H1 (cell line): ENCODE measurements at regions not wholly inside any gene's neighbourhood (a gene's known extent, or its start where the extent isn't known, plus 50 kb on each side); places are given as distances from the start of the nearest gene placed in this dataset.

ENCODE experiments used
- CTCF ChIA-PET: fragments of 300-600 bp; sonication (Branson Sonifier 250); formaldehyde crosslinking; loops from one replicate; lab custom pipeline; 2021; ENCODE audit not compliant: partially characterized antibody; lab: Charles Lee
- POLR2A ChIA-PET: fragments of 300-600 bp; sonication (Branson Sonifier 250); formaldehyde crosslinking; loops from one replicate; lab custom pipeline; 2021; ENCODE audit warnings: inconsistent platforms; ENCODE audit not compliant: partially characterized antibody; lab: Charles Lee
- DNase-seq, 2 experiments: peaks; one replicate each; pipeline versions ENCODE4 v3.0.0 to v3.0.0-alpha.2; 2010 to 2022; ENCODE audit warnings: low spot score in 2 of 2, low read depth in 1 of 2, mixed read lengths in 1 of 2
- FAIRE-seq: peaks from 2 replicates; lab custom pipeline; 2011; peaks lifted over from hg19 to GRCh38; lab: Jason Lieb, UNC
- H2AFZ ChIP-seq: 2 replicates; pipeline ENCODE4 v1.8.1; 2012; ENCODE audit warnings: low read length, inconsistent platforms
- H2AK5ac ChIP-seq: 2 replicates; pipeline ENCODE4 v1.6.1; 2013; ENCODE audit warnings: low read depth, low read length
- H2BK120ac ChIP-seq: replicated peaks from 2 replicates; pipeline ENCODE3; 2013; ENCODE audit warnings: low read depth, low read length, inconsistent platforms
- H2BK12ac ChIP-seq: 2 replicates; pipeline ENCODE4 v1.6.1; 2013; ENCODE audit warnings: low read depth, low read length
- H2BK15ac ChIP-seq: 2 replicates; pipeline ENCODE4 v1.6.1; 2013; ENCODE audit warnings: low read length
- H2BK20ac ChIP-seq: 2 replicates; pipeline ENCODE4 v1.6.1; 2013; ENCODE audit warnings: low read length
- H2BK5ac ChIP-seq: 2 replicates; pipeline ENCODE4 v1.6.1; 2013; ENCODE audit warnings: low read depth, low read length
- H3K14ac ChIP-seq: 2 replicates; pipeline ENCODE4 v1.6.1; 2013; ENCODE audit warnings: inconsistent platforms; ENCODE audit not compliant: insufficient read length
- H3K18ac ChIP-seq: 2 replicates; pipeline ENCODE4 v1.6.1; 2013; ENCODE audit warnings: low read length; ENCODE audit errors: extremely low read depth
- H3K23ac ChIP-seq: 2 replicates; pipeline ENCODE4 v1.6.1; 2013; ENCODE audit warnings: inconsistent platforms; ENCODE audit not compliant: insufficient read length
- H3K23me2 ChIP-seq: 2 replicates; pipeline ENCODE4 v1.6.1; 2013; ENCODE audit warnings: low read depth, low read length
- H3K27ac ChIP-seq: 2 replicates; pipeline ENCODE4 v1.6.1; 2011; ENCODE audit warnings: low read depth, low read length, inconsistent platforms
- H3K27me3 ChIP-seq, 4 experiments: replicated peaks in 1 of 4; 1 replicate in 1 of 4; 2 replicates in 3 of 4; pipeline versions ENCODE4 v1.6.1 to v1.8.1; 2011 to 2013; ENCODE audit warnings: low read length in 3 of 4, mild to moderate bottlenecking in 3 of 4, inconsistent platforms in 2 of 4, mixed read lengths in 2 of 4, moderate library complexity in 1 of 4; ENCODE audit not compliant: control insufficient read depth in 3 of 4, insufficient read depth in 3 of 4; ENCODE audit errors: extremely low read depth in 1 of 4
- H3K36me3 ChIP-seq, 4 experiments: 2 replicates each; pipeline versions ENCODE4 v1.6.1 to v1.8.1; 2011 to 2013; ENCODE audit warnings: mild to moderate bottlenecking in 4 of 4, low read length in 3 of 4, moderate library complexity in 2 of 4, control low read depth in 1 of 4, inconsistent platforms in 1 of 4; ENCODE audit not compliant: insufficient read depth in 4 of 4, control insufficient read depth in 2 of 4
- H3K4ac ChIP-seq: replicated peaks from 2 replicates; pipeline ENCODE3; 2013; ENCODE audit warnings: low read length, low read depth, mixed read lengths, inconsistent platforms; ENCODE audit not compliant: insufficient read length
- H3K4me1 ChIP-seq, 4 experiments: replicated peaks in 1 of 4; 1 replicate in 1 of 4; 2 replicates in 3 of 4; pipeline versions ENCODE4 v1.6.1 to v1.8.1; 2011 to 2013; ENCODE audit warnings: low read length in 3 of 4, inconsistent platforms in 2 of 4, mixed read lengths in 1 of 4; ENCODE audit not compliant: insufficient read depth in 4 of 4, control insufficient read depth in 3 of 4
- H3K4me2 ChIP-seq, 2 experiments: 2 replicates each; pipeline versions ENCODE4 v1.6.1 to v1.8.1; 2011 to 2013; ENCODE audit warnings: low read depth in 2 of 2, low read length in 2 of 2, control low read depth in 1 of 2, inconsistent platforms in 1 of 2, mild to moderate bottlenecking in 1 of 2; ENCODE audit not compliant: insufficient read depth in 1 of 2
- H3K4me3 ChIP-seq, 4 experiments: fragments of 200-600, 300-600 bp in 1 of 4; sonication (generic), shearing (Covaris generic), sonication (Bioruptor Twin) in 1 of 4; 2 replicates each; pipeline versions ENCODE4 v1.5.1 to v1.8.1; 2011 to 2016; ENCODE audit warnings: low read length in 4 of 4, low read depth in 3 of 4, control low read depth in 2 of 4, inconsistent platforms in 2 of 4, mild to moderate bottlenecking in 2 of 4, mixed read lengths in 1 of 4, moderate library complexity in 1 of 4; ENCODE audit not compliant: insufficient read depth in 2 of 4; ENCODE audit errors: extremely low read depth in 1 of 4
- H3K56ac ChIP-seq: replicated peaks from 2 replicates; pipeline ENCODE3; 2013; ENCODE audit warnings: low read depth, mild to moderate bottlenecking, mixed read lengths, low read length, inconsistent platforms; ENCODE audit not compliant: insufficient read length
- H3K79me1 ChIP-seq: 2 replicates; pipeline ENCODE4 v1.6.1; 2013; ENCODE audit warnings: low read depth, low read length, control low read depth
- H3K79me2 ChIP-seq, 2 experiments: 2 replicates each; pipeline versions ENCODE4 v1.6.1 to v1.8.1; 2012 to 2013; ENCODE audit warnings: low read length in 2 of 2, mild to moderate bottlenecking in 2 of 2, inconsistent platforms in 1 of 2; ENCODE audit not compliant: insufficient read depth in 2 of 2, control insufficient read depth in 1 of 2
- H3K9ac ChIP-seq, 4 experiments: replicated peaks in 1 of 4; 1 replicate in 1 of 4; 2 replicates in 3 of 4; pipeline versions ENCODE4 v1.6.1 to v1.8.1; 2011 to 2013; ENCODE audit warnings: low read depth in 3 of 4, low read length in 3 of 4, control low read depth in 2 of 4, mild to moderate bottlenecking in 2 of 4, moderate library complexity in 2 of 4, inconsistent platforms in 1 of 4; ENCODE audit errors: extremely low read depth in 1 of 4
- H3K9me3 ChIP-seq, 2 experiments: 2 replicates each; pipeline versions ENCODE4 v1.6.1 to v1.8.1; 2012 to 2013; ENCODE audit warnings: mild to moderate bottlenecking in 2 of 2, moderate library complexity in 2 of 2, control low read depth in 1 of 2, inconsistent platforms in 1 of 2, low read depth in 1 of 2, low read length in 1 of 2, mixed read lengths in 1 of 2; ENCODE audit not compliant: insufficient read depth in 2 of 2
- H4K20me1 ChIP-seq, 2 experiments: replicated peaks in 1 of 2; 2 replicates each; pipeline versions ENCODE3 to v1.8.1; 2011 to 2013; ENCODE audit warnings: inconsistent platforms in 2 of 2, low read length in 2 of 2, mild to moderate bottlenecking in 1 of 2; ENCODE audit not compliant: insufficient read depth in 2 of 2, control insufficient read depth in 1 of 2
- H4K5ac ChIP-seq: 2 replicates; pipeline ENCODE4 v1.6.1; 2013; ENCODE audit warnings: low read length, low read depth, mixed read lengths, inconsistent platforms; ENCODE audit not compliant: insufficient read length
- H4K8ac ChIP-seq: 2 replicates; pipeline ENCODE4 v1.8.0; 2013; ENCODE audit warnings: mild to moderate bottlenecking, moderate library complexity, low read length, inconsistent platforms; ENCODE audit not compliant: insufficient read depth; ENCODE audit errors: extremely low read depth
- H4K91ac ChIP-seq: replicated peaks from 2 replicates; pipeline ENCODE3; 2013; ENCODE audit warnings: low read length, mixed read lengths, inconsistent platforms; ENCODE audit not compliant: insufficient read length
- ASH2L ChIP-seq: fragments of 200-600, 300-600 bp; sonication (generic); IDR thresholded peaks from one replicate; pipeline ENCODE4 v1.7.1; 2017; ENCODE audit warnings: low read length
- BACH1 ChIP-seq: IDR thresholded peaks from 2 replicates; pipeline ENCODE4 v1.6.1; 2012; ENCODE audit warnings: low read length, improper control_type of control experiment
- CEBPB ChIP-seq: IDR thresholded peaks from 2 replicates; pipeline ENCODE4 v1.6.1; 2012; ENCODE audit warnings: low read depth, low read length
- E2F6 ChIP-seq: IDR thresholded peaks from 2 replicates; pipeline ENCODE4 v1.6.1; 2012; ENCODE audit warnings: inconsistent platforms
- GTF2F1 ChIP-seq: IDR thresholded peaks from 2 replicates; pipeline ENCODE4 v1.6.1; 2012; ENCODE audit warnings: low read depth, low read length, improper control_type of control experiment, borderline replicate concordance
- KDM4A ChIP-seq: IDR thresholded peaks from one replicate; pipeline ENCODE4 v1.7.1; 2012; ENCODE audit warnings: low read depth, mild to moderate bottlenecking, moderate library complexity, low read length, inconsistent platforms; ENCODE audit not compliant: severe bottlenecking
- KDM5A ChIP-seq: fragments of 200-600 bp; IDR thresholded peaks from 2 replicates; pipeline ENCODE4 v1.7.1; 2012; ENCODE audit warnings: mild to moderate bottlenecking, low read length, inconsistent platforms, mixed read lengths
- MAFK ChIP-seq: IDR thresholded peaks from 2 replicates; pipeline ENCODE4 v1.6.1; 2012; ENCODE audit warnings: low read depth, mild to moderate bottlenecking, improper control_type of control experiment, low read length
- POLR2A ChIP-seq, 2 experiments: IDR thresholded peaks; 1 replicate in 1 of 2; 2 replicates in 1 of 2; pipeline ENCODE4 v1.6.1; 2011; ENCODE audit warnings: low read depth in 2 of 2, low read length in 2 of 2, mild to moderate bottlenecking in 2 of 2; ENCODE audit errors: control extremely low read depth in 1 of 2
- SAP30 ChIP-seq: fragments of 300-600 bp; sonication (generic); IDR thresholded peaks from 2 replicates; pipeline ENCODE4 v1.7.1; 2012; ENCODE audit warnings: low read length, moderate library complexity, mild to moderate bottlenecking, inconsistent platforms; ENCODE audit not compliant: insufficient read depth, insufficient replicate concordance
- SP1 ChIP-seq: IDR thresholded peaks from 2 replicates; pipeline ENCODE4 v1.6.1; 2011; ENCODE audit warnings: low read depth, low read length
- TAF7 ChIP-seq: optimal IDR thresholded peaks from 2 replicates; pipeline ENCODE3; 2011; ENCODE audit warnings: low read depth, mild to moderate bottlenecking, inconsistent platforms, low read length, moderate library complexity, borderline replicate concordance
- TCF12 ChIP-seq: IDR thresholded peaks from 2 replicates; pipeline ENCODE4 v1.6.1; 2011; ENCODE audit warnings: low read depth, mild to moderate bottlenecking, low read length
- TEAD4 ChIP-seq: IDR thresholded peaks from 2 replicates; pipeline ENCODE4 v1.6.1; 2012; ENCODE audit warnings: low read depth, low read length, inconsistent platforms, mixed read lengths
- YY1 ChIP-seq: IDR thresholded peaks from 2 replicates; pipeline ENCODE4 v1.6.1; 2011; ENCODE audit warnings: low read depth, mild to moderate bottlenecking, low read length
- ZNF274 ChIP-seq: IDR thresholded peaks from 2 replicates; pipeline ENCODE4 v1.7.0; 2012; ENCODE audit warnings: low read length, borderline replicate concordance; ENCODE audit errors: extremely low read depth
- WGBS, 2 experiments: shearing (Covaris generic) in 1 of 2; methylation state at CpG; one replicate each; pipeline versions ENCODE4 v1.1.6 to v1.1.7; 2013 to 2015; ENCODE audit warnings: low lambda C conversion rate in 2 of 2, mixed read lengths in 2 of 2, inconsistent platforms in 1 of 2, low coverage in 1 of 2, missing lambda C conversion rate in 1 of 2; ENCODE audit not compliant: insufficient replicate concordance in 2 of 2, insufficient coverage in 1 of 2, insufficient read length in 1 of 2; ENCODE audit errors: extremely low coverage in 1 of 2, missing lambda C conversion rate in 1 of 2; 5-methylcytosine and 5-hydroxymethylcytosine counted together

- Histone ChIP-seq H3K4me3 (no peak overlapping the region), H3K79me2 (no peaks in the 10 kb centered on the region), H4K91ac (no peak overlapping the region), H3K9me3 (peaks cover 28 to 30% of the 10 kb centered on the region in 2 experiments), H3K79me1 (no peaks in the 10 kb centered on the region), H3K18ac (no peak overlapping the region), H3K36me3 (no peaks in the 10 kb centered on the region), H2BK120ac (no peak overlapping the region), H3K23ac (no peak overlapping the region), H2AK5ac (no peak overlapping the region), H3K4me1 (peaks cover 0 to 11% (median 5%) of the 10 kb centered on the region in 4 experiments; a peak in 3 of 7 replicates), H3K14ac (no peak overlapping the region), H4K20me1 (no peaks in the 10 kb centered on the region), H2BK12ac (no peak overlapping the region), H3K9ac (no peak overlapping the region), H2AFZ (no peak overlapping the region), H3K56ac (no peak overlapping the region), H3K4me2 (no peak overlapping the region), H4K5ac (no peak overlapping the region), H2BK15ac (no peak overlapping the region), H2BK5ac (no peak overlapping the region), H3K27me3 (no peaks in the 10 kb centered on the region), H3K4ac (no peak overlapping the region), H3K23me2 (no peaks in the 10 kb centered on the region), H4K8ac (no peak overlapping the region), H3K27ac (no peak overlapping the region), H2BK20ac (no peak overlapping the region)
- POLR2A ChIA-PET, result no interaction called here
- FAIRE-seq (no peak), DNase-seq (no peak)
- WGBS, 2 experiments, result 87% methylated on average over 2 of the region's 2 CpGs; no CpG with 5 or more reads in 1 of the 2 experiments
- CTCF ChIA-PET, result interaction anchor here (0.8 to 1.1 kb wide), 2 partner anchors 37 to 74 kb away, joined by 4 read pairs; no protein-coding TSS in a partner anchor
- no peak for TF ChIP-seq ZNF274
- TF ChIP-seq TCF12, result no peak
- no peak for TF ChIP-seq TAF7
- no peak for TF ChIP-seq E2F6
- TF ChIP-seq GTF2F1, result no peak
- no peak for TF ChIP-seq ASH2L
- no peak for TF ChIP-seq KDM4A
- TF ChIP-seq TEAD4, result no peak
- no peak for TF ChIP-seq YY1
- TF ChIP-seq KDM5A, result no peak
- TF ChIP-seq SAP30, result no peak
- no peak for TF ChIP-seq CEBPB
- no peak for TF ChIP-seq MAFK
- no peak for TF ChIP-seq SP1
- TF ChIP-seq BACH1, result no peak
- TF ChIP-seq POLR2A (IDR thresholded peaks at IDR 0.05; ENCODE audit: control extremely low read depth in 1 of 2, low read depth in 2 of 2, low read length in 2 of 2), result no peak
Observed at GRCh38 chr14:65997347-65997746, 488.8 kb upstream of the CCDC196 start.
